Activated CD4-positive, alpha-beta memory T cell treated with anti-CD3 and anti-CD28 coated beads, Interleukin-2, amount 10 ng/mL, durations not matched to agents 7 days and 5 days (primary cell): ENCODE measurements at regions not wholly inside any gene's neighbourhood (a gene's known extent, or its start where the extent isn't known, plus 50 kb on each side); places are given as distances from the start of the nearest gene placed in this dataset.

Source experiments
- CTCF ChIA-PET: fragments of 350-600 bp; sonication (Branson Sonifier 250); formaldehyde crosslinking; loops from one replicate; lab custom pipeline; 2021; ENCODE audit warnings: antibody characterized with exemption, inconsistent platforms; lab: Charles Lee
- POLR2A ChIA-PET: fragments of 350-600 bp; sonication (Branson Sonifier 250); formaldehyde crosslinking; loops from one replicate; lab custom pipeline; 2021; ENCODE audit warnings: antibody characterized with exemption; lab: Charles Lee
- DNase-seq: peaks from one replicate; pipeline ENCODE4 v3.0.0-alpha.2; 2020
- H3K27ac Mint-ChIP-seq: one replicate; pipeline ENCODE4 v1.8.0; 2021; ENCODE audit warnings: mild to moderate bottlenecking, mixed read lengths
- H3K27me3 Mint-ChIP-seq: one replicate; pipeline ENCODE4 v1.8.0; 2021; ENCODE audit warnings: mixed read lengths
- H3K36me3 Mint-ChIP-seq: one replicate; pipeline ENCODE4 v1.8.0; 2021; ENCODE audit warnings: low read depth, mixed read lengths
- H3K4me1 Mint-ChIP-seq: one replicate; pipeline ENCODE4 v1.8.0; 2021; ENCODE audit warnings: mixed read lengths
- H3K4me3 Mint-ChIP-seq: one replicate; pipeline ENCODE4 v1.8.0; 2021; ENCODE audit warnings: mild to moderate bottlenecking, mixed read lengths
- H3K9me3 Mint-ChIP-seq: one replicate; pipeline ENCODE4 v1.8.0; 2021; ENCODE audit warnings: mixed read lengths

GRCh38 chr3:88248658-88249057, 98.9 kb downstream of the C3orf38 start:
- H3K36me3 Mint-ChIP-seq: no peaks in the 10 kb centered on the region
- no peaks in the 10 kb centered on the region for H3K4me1 Mint-ChIP-seq
- no peaks in the 10 kb centered on the region for H3K9me3 Mint-ChIP-seq
- H3K27ac Mint-ChIP-seq: no peak overlapping the region
- ChIA-PET POLR2A (no interaction called here), CTCF (no interaction called here)
- H3K4me3 Mint-ChIP-seq: no peak overlapping the region
- no peaks in the 10 kb centered on the region for H3K27me3 Mint-ChIP-seq
- DNase-seq: no peak

GRCh38 chr3:88259045-88259444, 109.3 kb downstream of the C3orf38 start:
- POLR2A ChIA-PET: no interaction called here
- H3K27me3 Mint-ChIP-seq: no peaks in the 10 kb centered on the region
- H3K4me3 Mint-ChIP-seq: no peak overlapping the region
- no peaks in the 10 kb centered on the region for H3K36me3 Mint-ChIP-seq
- DNase-seq: no peak
- no peaks in the 10 kb centered on the region for H3K4me1 Mint-ChIP-seq
- no peak overlapping the region for H3K27ac Mint-ChIP-seq
- no peaks in the 10 kb centered on the region for H3K9me3 Mint-ChIP-seq
- CTCF ChIA-PET: no interaction called here

GRCh38 chr3:88262527-88262926, 112.8 kb downstream of the C3orf38 start:
- POLR2A ChIA-PET: no interaction called here
- no peaks in the 10 kb centered on the region for H3K36me3 Mint-ChIP-seq
- DNase-seq: no peak

DNA sequence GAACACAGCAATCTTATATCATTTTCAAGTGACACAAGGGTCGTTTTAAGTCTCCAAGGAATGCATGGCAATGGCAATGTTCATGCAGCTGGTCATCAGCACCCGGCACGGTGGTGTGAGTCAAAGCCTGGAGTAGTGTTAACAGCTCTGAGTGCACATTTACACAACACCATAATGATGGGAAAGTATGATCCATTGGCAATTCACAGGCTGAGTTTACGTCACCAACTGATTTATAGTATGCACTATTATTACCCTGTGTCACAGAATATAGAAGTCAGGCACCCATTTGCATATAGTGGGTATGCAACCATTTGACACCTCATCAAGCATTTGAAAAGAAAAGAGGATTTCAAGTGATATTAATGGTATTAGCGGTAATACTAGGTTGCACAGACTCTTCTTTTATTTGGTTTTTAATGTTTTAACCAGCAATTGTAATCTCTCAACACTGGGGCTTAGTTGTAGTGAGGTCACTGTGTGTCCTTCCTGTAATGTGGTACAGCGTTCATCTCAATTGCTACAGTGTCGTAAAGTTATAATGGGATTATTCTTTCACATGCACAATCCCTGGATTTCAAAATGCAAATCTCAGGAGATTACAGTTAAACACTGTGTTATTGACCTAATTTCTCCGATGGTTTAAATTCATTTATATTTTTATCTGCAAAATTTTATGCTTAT, 113.8 kb downstream of the C3orf38 start:
- H3K27ac Mint-ChIP-seq: no peak overlapping the region
- ChIA-PET CTCF (no interaction called here), POLR2A (no interaction called here)
- DNase-seq: no peak
- H3K36me3 Mint-ChIP-seq: no peaks in the 10 kb centered on the region
- no peaks in the 10 kb centered on the region for H3K27me3 Mint-ChIP-seq
- no peaks in the 10 kb centered on the region for H3K9me3 Mint-ChIP-seq
- no peaks in the 10 kb centered on the region for H3K4me1 Mint-ChIP-seq
- H3K4me3 Mint-ChIP-seq: no peak overlapping the region

More at GRCh38 chr3:88262527-88262926, 112.8 kb downstream of the C3orf38 start:
- Mint-ChIP-seq H3K4me1 (no peaks in the 10 kb centered on the region), H3K27ac (no peak overlapping the region), H3K27me3 (no peaks in the 10 kb centered on the region), H3K4me3 (no peak overlapping the region), H3K9me3 (no peaks in the 10 kb centered on the region)
- CTCF ChIA-PET: no interaction called here

GRCh38 chr3:88267441-88267840, 117.7 kb downstream of the C3orf38 start:
- no peak for DNase-seq
- no peaks in the 10 kb centered on the region for H3K4me1 Mint-ChIP-seq
- ChIA-PET CTCF (no interaction called here), POLR2A (no interaction called here)
- H3K36me3 Mint-ChIP-seq: no peaks in the 10 kb centered on the region
- H3K27me3 Mint-ChIP-seq: no peaks in the 10 kb centered on the region
- no peak overlapping the region for H3K27ac Mint-ChIP-seq
- H3K4me3 Mint-ChIP-seq: no peak overlapping the region
- no peaks in the 10 kb centered on the region for H3K9me3 Mint-ChIP-seq

- ChIA-PET CTCF (no interaction called here), POLR2A (no interaction called here)
- no peak overlapping the region for H3K27ac Mint-ChIP-seq
- H3K36me3 Mint-ChIP-seq: no peaks in the 10 kb centered on the region
- H3K9me3 Mint-ChIP-seq: no peaks in the 10 kb centered on the region
- H3K4me1 Mint-ChIP-seq: no peaks in the 10 kb centered on the region
- DNase-seq: no peak
- no peaks in the 10 kb centered on the region for H3K27me3 Mint-ChIP-seq
- H3K4me3 Mint-ChIP-seq: no peak overlapping the region
These were observed 118.1 kb downstream of the C3orf38 start for GRCh38 chr3:88267847-88268246.

DNA sequence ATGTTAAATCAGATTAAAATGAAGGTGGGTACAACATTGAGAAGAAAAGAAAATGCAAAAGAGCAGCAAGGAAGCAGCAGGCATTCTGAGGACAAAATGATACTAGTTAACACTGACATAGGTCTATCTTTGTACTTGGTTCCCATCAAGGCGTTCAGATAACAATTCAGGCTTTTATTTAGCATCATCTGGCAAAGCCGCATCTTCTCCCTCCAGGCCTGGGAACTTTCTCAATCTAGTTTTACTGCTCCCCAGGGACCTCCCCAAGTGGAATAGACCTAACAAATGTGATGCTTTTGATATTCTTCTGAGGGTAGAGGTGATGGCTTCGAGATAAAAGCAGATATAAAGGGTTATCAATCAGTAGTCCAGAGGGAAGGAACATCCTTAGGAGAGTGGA, 130.6 kb downstream of the C3orf38 start:
- POLR2A ChIA-PET: no interaction called here
- CTCF ChIA-PET: no interaction called here
- no peak overlapping the region for H3K4me3 Mint-ChIP-seq
- H3K4me1 Mint-ChIP-seq: no peaks in the 10 kb centered on the region
- H3K27ac Mint-ChIP-seq: no peak overlapping the region
- no peaks in the 10 kb centered on the region for H3K27me3 Mint-ChIP-seq
- DNase-seq: no peak
- H3K36me3 Mint-ChIP-seq: no peaks in the 10 kb centered on the region
- H3K9me3 Mint-ChIP-seq: peaks cover 2% of the 10 kb centered on the region

GRCh38 chr3:88282528-88283241, 132.9 kb downstream of the C3orf38 start:
- POLR2A ChIA-PET: no interaction called here
- CTCF ChIA-PET: no interaction called here
- Mint-ChIP-seq H3K9me3 (peaks cover 2% of the 10 kb centered on the region), H3K27ac (no peak overlapping the region), H3K4me3 (no peak overlapping the region), H3K4me1 (no peaks in the 10 kb centered on the region), H3K36me3 (no peaks in the 10 kb centered on the region), H3K27me3 (no peaks in the 10 kb centered on the region)
- DNase-seq: no peak

- CTCF ChIA-PET: no interaction called here
- DNase-seq: no peak
- no peak overlapping the region for H3K27ac Mint-ChIP-seq
These were observed 133.5 kb downstream of the C3orf38 start for GRCh38 chr3:88283242-88283592.

DNA sequence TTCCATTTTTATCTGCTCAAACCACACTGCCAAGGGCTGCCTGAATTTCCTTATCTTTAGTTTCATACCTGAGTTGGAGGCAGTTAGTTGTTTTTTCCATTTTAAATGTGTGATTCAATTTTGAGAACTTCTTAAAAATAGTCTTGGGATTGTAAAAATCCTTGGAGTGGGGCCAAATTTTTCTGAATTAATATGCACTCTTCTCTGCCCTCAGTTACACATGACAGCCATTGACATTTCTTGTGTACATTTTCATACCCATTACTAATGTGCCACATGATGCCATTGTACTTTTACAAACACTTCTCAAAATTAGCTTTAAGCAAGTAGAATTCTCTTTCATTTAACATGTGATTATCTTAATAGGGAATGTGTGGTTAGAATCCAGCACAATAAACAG, 141.7 kb downstream of the C3orf38 start:
- ChIA-PET POLR2A (no interaction called here), CTCF (no interaction called here)
- Mint-ChIP-seq H3K9me3 (no peaks in the 10 kb centered on the region), H3K27ac (no peak overlapping the region), H3K36me3 (no peaks in the 10 kb centered on the region), H3K4me1 (no peaks in the 10 kb centered on the region), H3K27me3 (no peaks in the 10 kb centered on the region), H3K4me3 (no peak overlapping the region)
- no peak for DNase-seq

More at GRCh38 chr3:88283242-88283592, 133.5 kb downstream of the C3orf38 start:
- Mint-ChIP-seq H3K27me3 (no peaks in the 10 kb centered on the region), H3K4me1 (no peaks in the 10 kb centered on the region), H3K4me3 (no peak overlapping the region), H3K36me3 (no peaks in the 10 kb centered on the region), H3K9me3 (peaks cover 2% of the 10 kb centered on the region)
- POLR2A ChIA-PET: no interaction called here

DNA sequence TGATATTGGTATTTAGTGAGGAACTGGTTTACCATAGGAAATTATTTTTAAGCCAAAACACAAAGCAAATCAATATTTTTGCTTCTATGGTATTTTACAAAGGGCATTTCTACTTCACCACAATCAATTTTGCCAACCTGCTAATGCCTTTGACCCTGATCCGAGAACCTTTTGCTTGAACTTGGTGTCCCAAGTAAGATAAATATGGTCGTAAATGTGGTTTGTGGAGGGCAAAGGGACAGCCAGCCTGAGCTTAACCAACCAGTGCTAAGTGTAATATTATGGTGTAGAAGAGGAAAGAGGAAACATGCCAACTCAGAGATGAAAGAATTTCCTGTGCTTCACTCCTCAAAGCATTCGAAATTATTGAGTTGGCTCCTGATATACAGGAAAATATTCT, 148.4 kb downstream of the C3orf38 start:
- Mint-ChIP-seq H3K36me3 (no peaks in the 10 kb centered on the region), H3K27ac (no peak overlapping the region), H3K4me3 (no peak overlapping the region), H3K9me3 (no peaks in the 10 kb centered on the region), H3K27me3 (no peaks in the 10 kb centered on the region), H3K4me1 (no peaks in the 10 kb centered on the region)
- no peak for DNase-seq
- POLR2A ChIA-PET: no interaction called here
- CTCF ChIA-PET: no interaction called here

DNA sequence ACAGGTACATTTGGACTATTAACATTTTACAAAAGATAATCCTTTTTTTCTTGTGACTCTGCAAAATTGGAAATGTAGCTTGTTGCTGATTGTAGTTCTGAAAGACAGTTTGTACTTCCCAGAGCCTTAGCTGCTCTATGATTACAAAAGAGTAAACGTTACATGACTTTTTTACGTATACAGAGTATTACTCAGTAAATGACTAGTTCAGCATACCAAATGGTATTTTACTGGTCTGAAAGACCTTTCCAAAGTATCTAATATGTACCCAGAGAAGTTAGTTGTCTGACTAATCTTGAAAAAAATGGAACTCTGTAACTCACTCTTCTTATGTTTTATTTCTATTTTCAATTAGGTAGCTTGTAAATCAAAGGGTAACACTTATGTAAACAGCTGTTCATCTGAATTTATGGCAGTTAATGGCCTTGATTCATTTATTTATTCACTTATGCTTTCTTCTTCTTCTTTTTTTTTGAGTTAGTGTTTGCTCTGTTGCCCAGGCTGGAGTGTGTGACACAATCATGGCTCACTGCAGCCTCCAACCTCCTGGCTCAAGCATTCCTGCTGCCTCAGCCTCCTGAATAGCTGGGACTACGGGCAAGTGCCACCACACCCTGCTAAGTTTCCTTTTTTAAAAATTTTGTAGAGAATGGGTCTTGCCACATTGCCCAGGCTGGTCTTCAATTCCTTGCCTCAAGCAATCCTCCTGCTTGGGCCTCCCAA, 151.7 kb downstream of the C3orf38 start:
- Mint-ChIP-seq H3K4me1 (no peaks in the 10 kb centered on the region), H3K9me3 (no peaks in the 10 kb centered on the region), H3K4me3 (no peak overlapping the region), H3K36me3 (no peaks in the 10 kb centered on the region), H3K27me3 (no peaks in the 10 kb centered on the region), H3K27ac (no peak overlapping the region)
- POLR2A ChIA-PET: no interaction called here
- no peak for DNase-seq
- CTCF ChIA-PET: no interaction called here

DNA sequence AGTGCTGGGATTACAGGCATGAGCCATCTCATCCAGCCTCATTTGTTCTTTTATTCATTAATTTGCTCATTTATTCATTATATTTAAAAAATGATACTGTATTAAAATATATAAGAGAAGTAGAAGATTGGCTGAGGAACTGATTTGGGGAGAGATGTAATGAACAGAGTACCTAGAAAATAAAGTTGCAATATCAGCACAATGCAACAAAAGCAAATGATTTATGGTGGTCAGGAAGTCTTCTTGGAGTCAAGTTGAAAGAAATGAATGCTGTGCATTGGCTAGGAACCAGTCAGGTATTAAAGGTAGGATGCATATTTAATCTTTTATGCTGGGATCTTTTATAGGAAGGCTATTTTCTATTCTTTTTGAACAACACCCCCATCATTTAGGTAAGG, 152.2 kb downstream of the C3orf38 start:
- DNase-seq: no peak
- Mint-ChIP-seq H3K4me3 (no peak overlapping the region), H3K27me3 (no peaks in the 10 kb centered on the region), H3K27ac (no peak overlapping the region), H3K4me1 (no peaks in the 10 kb centered on the region), H3K36me3 (no peaks in the 10 kb centered on the region), H3K9me3 (no peaks in the 10 kb centered on the region)
- POLR2A ChIA-PET: no interaction called here
- CTCF ChIA-PET: no interaction called here
